ENCODE measurements at regions not wholly inside any gene's neighbourhood (a gene's known extent, or its start where the extent isn't known, plus 50 kb on each side); places are given as distances from the start of the nearest gene placed in this dataset.

DNA sequence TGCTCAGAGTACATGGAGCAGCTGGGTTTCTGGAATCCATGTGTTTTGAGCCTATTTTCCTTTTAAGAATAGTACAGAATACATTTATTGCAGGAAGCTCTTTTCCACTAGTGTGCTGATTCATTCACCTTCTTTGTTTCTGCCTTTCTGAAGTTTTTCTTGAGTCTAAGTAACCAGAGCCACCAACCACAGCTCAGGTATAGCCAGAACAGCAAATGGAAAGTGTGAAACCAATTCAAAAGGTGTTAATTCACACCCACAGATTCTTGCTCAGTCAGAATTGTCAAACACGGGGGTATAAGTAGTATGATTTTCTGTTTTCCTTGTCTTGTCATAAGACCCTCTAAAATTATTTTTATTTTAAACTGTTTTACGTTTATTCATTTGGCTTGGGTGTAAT is 75.9 kb upstream of the DYNAP start:
- DNase-seq (ENCODE audit: low read depth in 1 of 2, low spot score in 1 of 2): no peak
- Histone ChIP-seq H3K9me3 (no peaks in the 10 kb centered on the region), H3K27ac (no peak overlapping the region), H3K4me3 (no peak overlapping the region), H3K4me2 (no peak overlapping the region), H3K4me1 (no peaks in the 10 kb centered on the region)
- 7% methylated on average over 2 of the region's 2 CpGs for WGBS (ENCODE audit: missing lambda C conversion rate)
- POLR2A ChIA-PET: no interaction called here
- CTCF ChIA-PET: no interaction called here
- TF ChIP-seq, protein P1, sequence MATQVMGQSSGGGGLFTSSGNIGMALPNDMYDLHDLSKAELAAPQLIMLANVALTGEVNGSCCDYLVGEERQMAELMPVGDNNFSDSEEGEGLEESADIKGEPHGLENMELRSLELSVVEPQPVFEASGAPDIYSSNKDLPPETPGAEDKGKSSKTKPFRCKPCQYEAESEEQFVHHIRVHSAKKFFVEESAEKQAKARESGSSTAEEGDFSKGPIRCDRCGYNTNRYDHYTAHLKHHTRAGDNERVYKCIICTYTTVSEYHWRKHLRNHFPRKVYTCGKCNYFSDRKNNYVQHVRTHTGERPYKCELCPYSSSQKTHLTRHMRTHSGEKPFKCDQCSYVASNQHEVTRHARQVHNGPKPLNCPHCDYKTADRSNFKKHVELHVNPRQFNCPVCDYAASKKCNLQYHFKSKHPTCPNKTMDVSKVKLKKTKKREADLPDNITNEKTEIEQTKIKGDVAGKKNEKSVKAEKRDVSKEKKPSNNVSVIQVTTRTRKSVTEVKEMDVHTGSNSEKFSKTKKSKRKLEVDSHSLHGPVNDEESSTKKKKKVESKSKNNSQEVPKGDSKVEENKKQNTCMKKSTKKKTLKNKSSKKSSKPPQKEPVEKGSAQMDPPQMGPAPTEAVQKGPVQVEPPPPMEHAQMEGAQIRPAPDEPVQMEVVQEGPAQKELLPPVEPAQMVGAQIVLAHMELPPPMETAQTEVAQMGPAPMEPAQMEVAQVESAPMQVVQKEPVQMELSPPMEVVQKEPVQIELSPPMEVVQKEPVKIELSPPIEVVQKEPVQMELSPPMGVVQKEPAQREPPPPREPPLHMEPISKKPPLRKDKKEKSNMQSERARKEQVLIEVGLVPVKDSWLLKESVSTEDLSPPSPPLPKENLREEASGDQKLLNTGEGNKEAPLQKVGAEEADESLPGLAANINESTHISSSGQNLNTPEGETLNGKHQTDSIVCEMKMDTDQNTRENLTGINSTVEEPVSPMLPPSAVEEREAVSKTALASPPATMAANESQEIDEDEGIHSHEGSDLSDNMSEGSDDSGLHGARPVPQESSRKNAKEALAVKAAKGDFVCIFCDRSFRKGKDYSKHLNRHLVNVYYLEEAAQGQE (IDR thresholded peaks at IDR 0.05): no peak
- no peak for TF ChIP-seq TP53 (CRISPR knock-in tag; IDR thresholded peaks at IDR 0.05)
- no peak for TF ChIP-seq FOXS1 (CRISPR knock-in tag; IDR thresholded peaks at IDR 0.05)
- TF ChIP-seq SMC3 (IDR thresholded peaks at IDR 0.05): no peak
- TF ChIP-seq ESRRA (IDR thresholded peaks at IDR 0.05; ENCODE audit: borderline replicate concordance, low read length): no peak
- TF ChIP-seq, protein P2, sequence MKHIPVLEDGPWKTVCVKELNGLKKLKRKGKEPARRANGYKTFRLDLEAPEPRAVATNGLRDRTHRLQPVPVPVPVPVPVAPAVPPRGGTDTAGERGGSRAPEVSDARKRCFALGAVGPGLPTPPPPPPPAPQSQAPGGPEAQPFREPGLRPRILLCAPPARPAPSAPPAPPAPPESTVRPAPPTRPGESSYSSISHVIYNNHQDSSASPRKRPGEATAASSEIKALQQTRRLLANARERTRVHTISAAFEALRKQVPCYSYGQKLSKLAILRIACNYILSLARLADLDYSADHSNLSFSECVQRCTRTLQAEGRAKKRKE (CRISPR knock-in tag; IDR thresholded peaks at IDR 0.05; ENCODE audit: low read depth): no peak
- no peak for TF ChIP-seq EHF (CRISPR knock-in tag; IDR thresholded peaks at IDR 0.05)
- TF ChIP-seq RNF2 (IDR thresholded peaks at IDR 0.05; ENCODE audit: borderline replicate concordance, low read depth): no peak
- no peak for TF ChIP-seq FOSL2 (IDR thresholded peaks at IDR 0.05)
- TF ChIP-seq FOSL2 (CRISPR knock-in tag; IDR thresholded peaks at IDR 0.05): no peak
- TF ChIP-seq CHD4 (IDR thresholded peaks at IDR 0.05; ENCODE audit: borderline replicate concordance): no peak
- no peak for TF ChIP-seq ZC3H11A (IDR thresholded peaks at IDR 0.05)
- TF ChIP-seq CHD2 (IDR thresholded peaks at IDR 0.05; ENCODE audit: low read length, partially characterized antibody): no peak
- TF ChIP-seq HOXB5 (CRISPR knock-in tag; IDR thresholded peaks at IDR 0.05): no peak
- no peak for TF ChIP-seq CBX2 (IDR thresholded peaks at IDR 0.05; ENCODE audit: borderline replicate concordance, low read depth)
- TF ChIP-seq, protein P3, sequence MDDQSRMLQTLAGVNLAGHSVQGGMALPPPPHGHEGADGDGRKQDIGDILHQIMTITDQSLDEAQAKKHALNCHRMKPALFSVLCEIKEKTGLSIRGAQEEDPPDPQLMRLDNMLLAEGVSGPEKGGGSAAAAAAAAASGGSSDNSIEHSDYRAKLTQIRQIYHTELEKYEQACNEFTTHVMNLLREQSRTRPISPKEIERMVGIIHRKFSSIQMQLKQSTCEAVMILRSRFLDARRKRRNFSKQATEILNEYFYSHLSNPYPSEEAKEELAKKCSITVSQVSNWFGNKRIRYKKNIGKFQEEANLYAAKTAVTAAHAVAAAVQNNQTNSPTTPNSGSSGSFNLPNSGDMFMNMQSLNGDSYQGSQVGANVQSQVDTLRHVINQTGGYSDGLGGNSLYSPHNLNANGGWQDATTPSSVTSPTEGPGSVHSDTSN (IDR thresholded peaks at IDR 0.05): no peak
- TF ChIP-seq RARB (CRISPR knock-in tag; IDR thresholded peaks at IDR 0.05): no peak
- TF ChIP-seq, protein P4, sequence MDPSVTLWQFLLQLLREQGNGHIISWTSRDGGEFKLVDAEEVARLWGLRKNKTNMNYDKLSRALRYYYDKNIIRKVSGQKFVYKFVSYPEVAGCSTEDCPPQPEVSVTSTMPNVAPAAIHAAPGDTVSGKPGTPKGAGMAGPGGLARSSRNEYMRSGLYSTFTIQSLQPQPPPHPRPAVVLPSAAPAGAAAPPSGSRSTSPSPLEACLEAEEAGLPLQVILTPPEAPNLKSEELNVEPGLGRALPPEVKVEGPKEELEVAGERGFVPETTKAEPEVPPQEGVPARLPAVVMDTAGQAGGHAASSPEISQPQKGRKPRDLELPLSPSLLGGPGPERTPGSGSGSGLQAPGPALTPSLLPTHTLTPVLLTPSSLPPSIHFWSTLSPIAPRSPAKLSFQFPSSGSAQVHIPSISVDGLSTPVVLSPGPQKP (IDR thresholded peaks at IDR 0.05; ENCODE audit: low read depth, low read length): no peak
- TF ChIP-seq PHF8 (IDR thresholded peaks at IDR 0.05; ENCODE audit: borderline replicate concordance, low read depth): no peak
- TF ChIP-seq CEBPB (IDR thresholded peaks at IDR 0.05): no peak
- no peak for TF ChIP-seq KDM1A (IDR thresholded peaks at IDR 0.05; ENCODE audit: low read depth)
- ATAC-seq: no peak
- no peak for FAIRE-seq

DNA sequence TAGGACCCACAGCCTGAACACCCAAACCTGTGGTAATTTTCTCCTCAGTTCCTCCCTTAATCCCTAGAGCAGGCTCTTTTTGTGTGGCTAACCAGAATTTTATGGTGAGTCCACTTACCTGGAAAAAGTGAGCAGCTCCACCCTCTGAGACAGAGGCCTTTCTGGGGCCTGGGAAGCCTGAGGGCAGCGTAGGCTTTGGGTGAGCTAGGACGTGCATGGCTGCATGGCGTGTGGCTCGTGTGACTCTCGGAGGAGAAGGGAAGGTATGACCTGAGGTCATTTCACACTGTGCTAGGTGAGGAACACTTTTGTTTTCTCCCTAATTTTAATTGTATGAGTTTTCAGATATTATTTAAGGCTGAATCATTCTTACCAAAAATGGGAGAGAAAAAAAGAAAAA is 73.5 kb upstream of the DYNAP start:
- ChIA-PET CTCF (interaction anchor here (0.6 kb wide), 1 partner anchor 544 kb away, joined by 3 read pairs; no protein-coding TSS in a partner anchor), POLR2A (no interaction called here)
- FAIRE-seq (no peak), DNase-seq (ENCODE audit: low read depth in 1 of 2, low spot score in 1 of 2) (no peak), ATAC-seq (no peak)
- Histone ChIP-seq H3K9me3 (no peaks in the 10 kb centered on the region), H3K27ac (no peak overlapping the region), H3K4me3 (no peak overlapping the region), H3K4me1 (no peaks in the 10 kb centered on the region), H3K4me2 (no peak overlapping the region)
- WGBS (ENCODE audit: missing lambda C conversion rate): 74% methylated on average over 5 of the region's 5 CpGs
- TF ChIP-seq TP53 (CRISPR knock-in tag; IDR thresholded peaks at IDR 0.05): no peak
